Kidney tubule cell (primary cell): ENCODE measurements at regions not wholly inside any gene's neighbourhood (a gene's known extent, or its start where the extent isn't known, plus 50 kb on each side); places are given as distances from the start of the nearest gene placed in this dataset.

Experiments used
- DNase-seq: peaks from one replicate; pipeline ENCODE4 v3.0.0-alpha.2; 2018; ENCODE audit warnings: low spot score

GRCh38 chr4:65120287-65120686, 550.0 kb downstream of the EPHA5 start:
- no peak for DNase-seq

DNA sequence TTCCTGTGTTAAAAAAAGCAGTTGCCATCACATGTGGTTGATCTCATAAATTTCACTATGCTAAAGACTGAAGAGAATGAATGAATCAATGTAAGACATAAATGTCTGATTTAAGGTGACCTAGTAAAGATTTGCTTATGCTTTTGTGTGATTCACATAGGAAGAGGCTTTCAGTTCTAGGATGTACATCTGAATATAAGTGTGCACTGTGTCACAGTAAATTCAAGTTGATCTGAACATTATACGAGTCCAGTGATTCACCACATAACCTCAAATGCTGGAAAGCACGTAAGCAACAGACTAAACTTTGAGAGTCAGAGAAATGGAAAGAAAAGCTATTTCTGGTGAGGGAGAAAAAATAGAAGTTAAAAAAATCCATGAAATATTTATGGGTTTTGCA, 567.9 kb downstream of the EPHA5 start:
- no peak for DNase-seq

DNA sequence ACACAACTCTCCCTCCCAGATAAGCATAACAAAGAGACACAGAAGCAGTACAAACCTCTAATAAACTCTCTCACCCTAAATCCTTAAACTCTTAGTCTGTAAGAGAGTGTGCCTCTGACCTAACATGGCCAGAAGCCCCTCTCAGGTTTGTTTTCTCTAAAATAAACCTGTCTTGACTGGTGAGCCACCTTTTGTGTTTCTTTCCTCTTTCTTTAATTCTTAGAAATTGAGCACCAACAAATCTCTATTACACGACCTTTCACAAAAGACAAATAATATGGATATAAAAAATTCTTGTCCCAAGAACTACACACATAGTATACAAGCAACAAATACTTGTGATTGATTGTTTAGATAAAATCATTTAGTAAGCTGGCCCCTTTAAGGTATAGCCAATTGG, 573.7 kb downstream of the EPHA5 start:
- DNase-seq, result no peak

- peak; percentile 3 for DNase-seq
These were observed 580.6 kb downstream of the EPHA5 start for GRCh38 chr4:65089666-65090065.

DNA sequence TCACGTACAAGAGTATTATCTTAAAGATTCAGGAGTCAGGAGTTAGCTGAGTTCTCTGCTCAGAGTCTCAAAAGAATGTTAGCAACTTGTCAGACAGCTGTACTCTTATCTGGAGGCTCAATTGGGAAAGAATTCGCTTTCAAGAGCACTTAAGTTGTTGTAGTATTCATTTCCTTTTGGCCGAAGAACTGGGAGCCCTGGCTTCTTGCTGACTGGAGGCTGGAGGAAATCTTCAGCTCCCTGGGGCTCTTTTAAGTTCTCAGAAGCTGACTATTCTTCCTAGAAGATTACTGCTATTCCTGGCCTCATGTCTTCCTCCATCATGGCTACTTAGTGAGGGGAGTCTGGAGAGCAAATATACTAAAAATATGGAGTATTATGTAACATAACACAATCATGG, 587.2 kb downstream of the EPHA5 start:
- DNase-seq, result no peak

- peak; percentile 52 for DNase-seq
These were observed 598.7 kb downstream of the EPHA5 start for GRCh38 chr4:65071564-65071963.

DNA sequence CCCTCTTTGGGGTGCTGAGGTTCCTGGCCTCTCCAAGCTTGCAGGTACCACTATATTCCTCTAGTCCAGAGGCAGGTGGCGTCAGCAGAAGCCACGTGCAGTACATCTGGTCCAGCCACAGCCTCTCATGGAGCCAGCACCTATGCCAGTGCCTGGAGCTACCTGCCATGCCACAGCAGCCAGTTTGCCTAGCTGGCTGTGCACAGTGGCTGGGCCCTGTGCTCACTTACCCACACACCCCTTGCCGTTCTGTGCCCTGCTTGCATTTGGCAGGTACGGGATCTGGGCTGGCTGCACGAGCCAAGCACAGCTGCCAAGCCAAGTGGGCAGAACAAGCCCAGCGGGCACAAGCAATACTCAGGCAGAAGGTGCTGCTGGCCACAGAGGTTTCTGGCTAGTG, 601.1 kb downstream of the EPHA5 start:
- no peak for DNase-seq

GRCh38 chr4:65066106-65066505, 604.2 kb downstream of the EPHA5 start:
- no peak for DNase-seq

- DNase-seq, result peak; percentile 23
These were observed 606.7 kb downstream of the EPHA5 start for GRCh38 chr4:65063601-65064000.

- no peak for DNase-seq
These were observed 619.5 kb downstream of the EPHA5 start for GRCh38 chr4:65050786-65051185.

- DNase-seq, result peak; percentile 1
These were observed 623.8 kb downstream of the EPHA5 start for GRCh38 chr4:65046192-65047133.

GRCh38 chr4:65033899-65034298, 624.6 kb upstream of the TECRL start:
- no peak for DNase-seq

DNA sequence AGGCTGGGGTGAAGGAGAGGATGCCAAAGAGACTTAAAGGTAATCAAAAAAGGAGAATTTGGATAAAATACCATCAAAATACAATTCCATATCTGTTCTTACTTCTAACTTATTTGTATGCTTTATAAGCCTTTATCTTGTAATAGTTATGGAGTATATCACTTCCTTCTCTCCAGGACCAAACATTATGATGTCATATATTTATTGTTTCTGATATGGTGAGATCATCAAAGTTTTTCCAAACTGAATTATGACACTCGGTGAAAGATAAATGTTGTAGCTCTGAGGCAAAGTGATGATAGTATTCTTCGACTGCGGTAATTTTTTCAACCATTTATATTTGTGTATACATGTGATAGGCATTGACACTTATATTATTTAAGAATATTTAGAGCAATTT, 619.3 kb upstream of the TECRL start:
- DNase-seq, result no peak

DNA sequence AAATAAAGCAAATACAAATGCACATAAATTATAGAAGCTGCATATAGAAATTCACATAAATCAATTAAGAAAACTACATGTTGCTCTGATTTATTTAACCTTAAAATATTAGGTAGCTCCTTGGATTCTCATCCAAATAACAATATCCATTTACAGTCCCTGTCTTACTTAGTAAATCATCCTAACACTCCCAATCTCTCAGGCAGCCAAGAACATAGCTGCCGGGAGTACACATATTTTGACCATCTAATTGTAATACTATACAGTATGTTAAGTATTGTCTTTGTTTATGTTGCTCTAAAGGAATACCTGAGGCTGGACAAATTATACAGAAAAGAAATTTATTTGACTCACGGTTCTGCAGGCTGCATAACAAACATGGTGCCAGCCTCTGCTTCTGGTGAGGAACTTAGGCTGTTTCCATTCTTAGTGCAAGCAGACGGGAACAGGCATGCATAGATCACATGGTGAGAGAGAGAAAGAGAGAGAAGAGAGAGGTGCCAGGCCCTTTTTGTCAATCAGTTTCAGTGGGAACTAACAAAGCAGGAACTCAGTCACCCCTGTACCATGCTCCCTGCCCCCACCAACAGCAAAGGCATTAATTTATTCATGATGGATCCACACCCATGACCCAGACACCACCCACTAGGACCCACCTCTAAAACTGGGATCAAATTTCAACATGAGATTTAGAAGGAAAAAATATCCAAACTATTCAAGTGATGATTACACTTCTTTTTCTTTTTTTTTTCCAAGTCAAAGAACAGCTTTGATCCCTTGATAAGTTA, 614.8 kb upstream of the TECRL start:
- DNase-seq, result no peak

DNA sequence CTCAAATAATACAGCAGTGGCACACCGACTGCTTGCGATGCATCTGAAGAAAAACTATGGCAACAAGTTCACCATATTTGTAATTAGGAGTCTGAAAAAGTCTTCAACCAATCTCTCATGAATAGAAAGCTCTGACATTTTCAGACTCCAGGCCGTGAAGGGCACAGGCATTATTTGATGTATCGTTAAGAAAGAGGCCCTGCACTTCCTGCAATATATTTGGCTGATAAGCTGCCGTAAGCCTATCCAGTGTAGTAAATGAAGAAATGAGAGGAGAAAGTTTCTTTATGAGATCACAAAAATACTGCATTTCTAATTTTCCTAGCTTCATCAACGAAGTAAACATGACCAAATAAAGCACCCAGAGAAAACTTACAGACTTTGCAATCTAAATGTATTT, 613.8 kb upstream of the TECRL start:
- no peak for DNase-seq

DNA sequence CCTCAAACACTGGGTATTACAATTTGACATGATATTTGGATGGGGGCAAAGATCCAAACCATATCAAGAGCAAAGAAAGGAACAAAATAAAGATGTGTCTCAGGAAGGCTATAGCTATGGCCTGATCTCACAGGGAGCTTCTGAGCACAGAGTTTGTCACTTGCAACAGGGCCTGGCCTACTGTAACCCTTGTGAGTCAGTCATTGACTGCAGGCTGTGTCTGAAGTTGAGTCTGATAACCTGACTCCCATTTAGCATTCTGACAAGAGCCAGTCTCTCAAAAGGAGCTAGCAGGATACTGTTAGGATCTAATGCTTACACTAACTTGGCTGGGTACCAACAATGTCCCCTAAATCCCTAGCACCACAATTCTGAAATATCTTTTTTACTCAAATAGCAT, 612.5 kb upstream of the TECRL start:
- no peak for DNase-seq

DNA sequence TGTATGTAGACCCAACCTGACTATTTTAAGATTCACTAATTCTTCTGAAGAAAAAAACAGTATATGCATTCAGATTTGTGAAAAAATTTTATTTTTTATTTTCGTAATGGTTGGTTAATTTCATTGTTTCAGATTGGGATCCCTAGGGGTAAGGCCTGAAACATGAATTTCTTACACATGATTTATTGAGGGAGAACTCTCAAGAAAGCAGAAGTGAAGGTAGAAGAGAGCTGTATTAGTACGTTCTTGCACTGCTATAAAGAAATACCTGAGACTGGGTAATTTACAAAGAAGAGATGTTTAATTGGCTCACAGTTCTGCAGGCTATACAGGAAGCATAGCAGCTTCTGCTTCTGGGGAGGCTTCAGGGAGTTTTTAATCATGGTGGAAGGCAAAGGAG, 611.9 kb upstream of the TECRL start:
- no peak for DNase-seq

DNA sequence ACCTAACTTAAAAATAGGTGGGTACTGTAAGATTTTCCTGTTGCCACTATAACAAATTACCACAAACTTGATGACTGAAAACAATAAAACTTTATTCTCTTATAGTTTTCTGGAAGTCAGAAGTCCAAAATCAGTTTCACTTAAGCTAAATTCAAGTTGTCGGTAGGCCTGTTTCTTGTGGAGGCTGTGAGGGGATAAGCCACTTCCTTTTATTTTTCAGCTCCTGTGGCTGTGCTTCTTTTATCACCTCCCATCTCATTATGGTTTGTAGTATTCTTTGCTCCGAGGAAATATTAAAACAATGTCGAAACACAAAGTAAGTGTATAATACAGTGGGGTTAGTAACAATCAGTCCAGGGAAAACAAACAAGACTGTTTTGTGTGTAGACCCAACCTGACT, 610.5 kb upstream of the TECRL start:
- no peak for DNase-seq

- DNase-seq, result no peak
These were observed 609.1 kb upstream of the TECRL start for GRCh38 chr4:65018313-65018712.

- DNase-seq, result no peak
These were observed 604.8 kb upstream of the TECRL start for GRCh38 chr4:65014078-65014477.

DNA sequence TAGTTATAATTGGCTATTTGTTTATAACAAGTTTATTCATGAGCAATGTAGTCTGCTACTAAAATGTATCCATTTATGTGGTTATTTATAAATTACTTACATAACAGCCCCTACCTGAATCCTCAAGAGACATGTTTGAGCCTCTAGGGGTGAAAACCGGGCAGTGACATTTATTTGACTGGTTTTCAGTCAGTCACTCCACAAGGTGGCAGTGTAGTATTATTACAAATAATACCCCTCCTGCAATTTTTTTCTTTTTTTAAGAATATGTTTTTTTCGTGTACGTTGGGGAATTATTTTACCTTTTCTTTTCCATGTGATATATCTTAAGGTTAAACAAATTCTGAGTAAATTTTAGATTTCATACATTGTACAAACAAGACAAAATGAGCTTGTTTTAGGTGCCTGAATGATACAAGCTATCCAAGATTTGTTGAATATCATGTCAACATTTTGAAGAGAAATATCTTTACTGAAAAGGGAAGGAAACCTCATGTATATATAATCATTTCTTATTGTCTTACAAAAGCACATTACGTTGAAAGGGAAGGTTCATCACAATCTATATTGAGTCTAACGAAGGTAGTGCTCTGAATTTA, 598.7 kb upstream of the TECRL start:
- DNase-seq, result peak; percentile 60

- DNase-seq, result no peak
These were observed 565.9 kb upstream of the TECRL start for GRCh38 chr4:64975177-64975576.

GRCh38 chr4:64969081-64969480, 559.8 kb upstream of the TECRL start:
- no peak for DNase-seq
